UCSD-AML1 (cell line): ENCODE measurements at regions not wholly inside any gene's neighbourhood (a gene's known extent, or its start where the extent isn't known, plus 50 kb on each side); places are given as distances from the start of the nearest gene placed in this dataset.

Source experiments
- DNase-seq: peaks from one replicate; lab custom pipeline; 2025; ENCODE audit not compliant: unreplicated experiment; lab: John Stamatoyannopoulos, UW

- DNase-seq: peak; percentile 62
Observed at GRCh38 chr14:65243766-65244442, 141.6 kb upstream of the MAX start.

- no peak for DNase-seq
Observed at GRCh38 chr14:65249471-65250161, 147.3 kb upstream of the MAX start.

- no peak for DNase-seq
Observed at GRCh38 chr14:65250162-65250495, 147.8 kb upstream of the MAX start.

- no peak for DNase-seq
Observed at GRCh38 chr14:65251213-65251612, 148.9 kb upstream of the MAX start.

GRCh38 chr14:65252482-65253255 lies 150.4 kb upstream of the MAX start:
- DNase-seq: no peak

GRCh38 chr14:65255029-65255545 lies 152.8 kb upstream of the MAX start:
- DNase-seq: no peak

GRCh38 chr14:65255583-65256461 lies 153.5 kb upstream of the MAX start:
- DNase-seq: no peak

GRCh38 chr14:65256714-65257113 lies 154.4 kb upstream of the MAX start:
- DNase-seq: no peak

GRCh38 chr14:65257425-65257824 lies 155.1 kb upstream of the FUT8 start:
- DNase-seq: no peak

- DNase-seq: no peak
Observed at GRCh38 chr14:65258391-65258790, 154.1 kb upstream of the FUT8 start.

- no peak for DNase-seq
Observed at GRCh38 chr14:65259000-65259399, 153.5 kb upstream of the FUT8 start.

- no peak for DNase-seq
Observed at GRCh38 chr14:65260786-65261185, 151.7 kb upstream of the FUT8 start.

- no peak for DNase-seq
Observed at GRCh38 chr14:65261425-65261920, 151.1 kb upstream of the FUT8 start.

- no peak for DNase-seq
Observed at GRCh38 chr14:65261946-65262345, 150.6 kb upstream of the FUT8 start.

- DNase-seq: no peak
Observed at GRCh38 chr14:65263177-65263788, 149.2 kb upstream of the FUT8 start.

- DNase-seq: no peak
Observed at GRCh38 chr14:65267856-65268255, 144.7 kb upstream of the FUT8 start.

GRCh38 chr14:65268594-65268993 lies 143.9 kb upstream of the FUT8 start:
- DNase-seq: no peak

- DNase-seq: no peak
Observed at GRCh38 chr14:65269732-65270131, 142.8 kb upstream of the FUT8 start.

- no peak for DNase-seq
Observed at GRCh38 chr14:65277027-65277426, 135.5 kb upstream of the FUT8 start.

GRCh38 chr14:65277580-65278270 lies 134.8 kb upstream of the FUT8 start:
- no peak for DNase-seq
